ENCODE measurements at regions not wholly inside any gene's neighbourhood (a gene's known extent, or its start where the extent isn't known, plus 50 kb on each side); places are given as distances from the start of the nearest gene placed in this dataset.

GRCh38 chr3:127071597-127072001, 88.7 kb downstream of the PLXNA1 start:
- H3K4me3 ChIP-seq (replicated peaks in 1 of 4; ENCODE audit: control extremely low read depth in 1 of 4, insufficient read depth in 1 of 4, low read depth in 3 of 4, low read length in 4 of 4): no peak overlapping the region
- H3K9ac ChIP-seq (ENCODE audit: insufficient read depth, low read length): no peak overlapping the region
- no peak overlapping the region for H3K4me2 ChIP-seq (ENCODE audit: extremely low read depth, insufficient read depth, low read length)
- no peaks in the 10 kb centered on the region for H3K79me2 ChIP-seq (ENCODE audit: control insufficient read depth, insufficient read depth, low read length)
- no peaks in the 10 kb centered on the region for H3K36me3 ChIP-seq (ENCODE audit: control insufficient read depth, insufficient read depth, low read length)
- H4K20me1 ChIP-seq (ENCODE audit: control insufficient read depth, extremely low read depth, insufficient read depth, low read length): no peaks in the 10 kb centered on the region
- H3K27ac ChIP-seq (ENCODE audit: insufficient read depth, low read length): no peak overlapping the region
- H3K9me3 ChIP-seq (ENCODE audit: control insufficient read depth, insufficient read depth, low read depth, low read length): no peaks in the 10 kb centered on the region
- no peaks in the 10 kb centered on the region for H3K4me1 ChIP-seq (ENCODE audit: control insufficient read depth, extremely low read depth, insufficient read depth, low read length)
- no peak for DNase-seq (ENCODE audit: low read depth in 2 of 2)
- no peak for TF ChIP-seq EZH2 (IDR thresholded peaks at IDR 0.05; ENCODE audit: low read length, missing control alignments)
- no peak for TF ChIP-seq CTCF (conservative IDR thresholded peaks at IDR 0.05 in 1 of 2, IDR thresholded peaks at IDR 0.05 in 1 of 2; ENCODE audit: low read depth in 1 of 2, low read length in 2 of 2)
- no peak overlapping the region for H2AFZ ChIP-seq (ENCODE audit: low read length)
- H3K27me3 ChIP-seq (ENCODE audit: control insufficient read depth, insufficient read depth, low read length): no peaks in the 10 kb centered on the region

- no peak for TF ChIP-seq CTCF (conservative IDR thresholded peaks at IDR 0.05 in 1 of 2, IDR thresholded peaks at IDR 0.05 in 1 of 2; ENCODE audit: low read depth in 1 of 2, low read length in 2 of 2)
- no peak for TF ChIP-seq EZH2 (IDR thresholded peaks at IDR 0.05; ENCODE audit: low read length, missing control alignments)
- H3K4me2 ChIP-seq (ENCODE audit: extremely low read depth, insufficient read depth, low read length): no peak overlapping the region
- H3K27ac ChIP-seq (ENCODE audit: insufficient read depth, low read length): no peak overlapping the region
- no peaks in the 10 kb centered on the region for H3K36me3 ChIP-seq (ENCODE audit: control insufficient read depth, insufficient read depth, low read length)
- no peaks in the 10 kb centered on the region for H3K79me2 ChIP-seq (ENCODE audit: control insufficient read depth, insufficient read depth, low read length)
- no peaks in the 10 kb centered on the region for H3K4me1 ChIP-seq (ENCODE audit: control insufficient read depth, extremely low read depth, insufficient read depth, low read length)
- no peak overlapping the region for H2AFZ ChIP-seq (ENCODE audit: low read length)
- H3K9me3 ChIP-seq (ENCODE audit: control insufficient read depth, insufficient read depth, low read depth, low read length): no peaks in the 10 kb centered on the region
- no peak for DNase-seq (ENCODE audit: low read depth in 2 of 2)
- no peaks in the 10 kb centered on the region for H4K20me1 ChIP-seq (ENCODE audit: control insufficient read depth, extremely low read depth, insufficient read depth, low read length)
- no peaks in the 10 kb centered on the region for H3K27me3 ChIP-seq (ENCODE audit: control insufficient read depth, insufficient read depth, low read length)
- H3K4me3 ChIP-seq (replicated peaks in 1 of 4; ENCODE audit: control extremely low read depth in 1 of 4, insufficient read depth in 1 of 4, low read depth in 3 of 4, low read length in 4 of 4): no peak overlapping the region
- no peak overlapping the region for H3K9ac ChIP-seq (ENCODE audit: insufficient read depth, low read length)
Observed at GRCh38 chr3:127072221-127072771, 89.4 kb downstream of the PLXNA1 start.

- DNase-seq (ENCODE audit: low read depth in 2 of 2): no peak
- Histone ChIP-seq H3K27ac (ENCODE audit: insufficient read depth, low read length) (no peak overlapping the region), H4K20me1 (ENCODE audit: control insufficient read depth, extremely low read depth, insufficient read depth, low read length) (no peaks in the 10 kb centered on the region), H3K4me2 (ENCODE audit: extremely low read depth, insufficient read depth, low read length) (no peak overlapping the region), H3K36me3 (ENCODE audit: control insufficient read depth, insufficient read depth, low read length) (no peaks in the 10 kb centered on the region), H3K4me1 (ENCODE audit: control insufficient read depth, extremely low read depth, insufficient read depth, low read length) (no peaks in the 10 kb centered on the region), H3K9ac (ENCODE audit: insufficient read depth, low read length) (no peak overlapping the region), H3K9me3 (ENCODE audit: control insufficient read depth, insufficient read depth, low read depth, low read length) (no peaks in the 10 kb centered on the region), H2AFZ (ENCODE audit: low read length) (no peak overlapping the region), H3K4me3 (replicated peaks in 1 of 4; ENCODE audit: control extremely low read depth in 1 of 4, insufficient read depth in 1 of 4, low read depth in 3 of 4, low read length in 4 of 4) (no peak overlapping the region), H3K27me3 (ENCODE audit: control insufficient read depth, insufficient read depth, low read length) (no peaks in the 10 kb centered on the region), H3K79me2 (ENCODE audit: control insufficient read depth, insufficient read depth, low read length) (no peaks in the 10 kb centered on the region)
- TF ChIP-seq EZH2 (IDR thresholded peaks at IDR 0.05; ENCODE audit: low read length, missing control alignments): no peak
- TF ChIP-seq CTCF (conservative IDR thresholded peaks at IDR 0.05 in 1 of 2, IDR thresholded peaks at IDR 0.05 in 1 of 2; ENCODE audit: low read depth in 1 of 2, low read length in 2 of 2): no peak
Observed at GRCh38 chr3:127072971-127073783, 90.3 kb downstream of the PLXNA1 start.

All from fibroblast of lung (primary cell).